ENCODE measurements at regions not wholly inside any gene's neighbourhood (a gene's known extent, or its start where the extent isn't known, plus 50 kb on each side); places are given as distances from the start of the nearest gene placed in this dataset.

GRCh38 chrX:39725928-39726619 is 371.7 kb downstream of the BCOR start:
- FAIRE-seq = no peak

GRCh38 chrX:39726771-39727170 is 371.0 kb downstream of the BCOR start:
- FAIRE-seq = no peak

- FAIRE-seq = no peak
Measured at GRCh38 chrX:39728025-39728424, 369.7 kb downstream of the BCOR start.

- no peak for FAIRE-seq
Measured at GRCh38 chrX:39728852-39729598, 368.7 kb downstream of the BCOR start.

GRCh38 chrX:39729981-39730661 is 367.6 kb downstream of the BCOR start:
- FAIRE-seq = no peak

- FAIRE-seq = no peak
Measured at GRCh38 chrX:39730662-39731329, 367.0 kb downstream of the BCOR start.

- FAIRE-seq = no peak
Measured at GRCh38 chrX:39731330-39731667, 366.5 kb downstream of the BCOR start.

GRCh38 chrX:39731735-39732134 is 366.0 kb downstream of the BCOR start:
- no peak for FAIRE-seq

- no peak for FAIRE-seq
Measured at GRCh38 chrX:39733745-39734144, 364.0 kb downstream of the BCOR start.

- no peak for FAIRE-seq
Measured at GRCh38 chrX:39734174-39734776, 363.5 kb downstream of the BCOR start.

GRCh38 chrX:39736216-39737211 is 361.2 kb downstream of the BCOR start:
- FAIRE-seq = no peak

GRCh38 chrX:39739585-39739984 is 358.2 kb downstream of the BCOR start:
- no peak for FAIRE-seq

GRCh38 chrX:39740078-39740477 is 357.7 kb downstream of the BCOR start:
- FAIRE-seq = no peak

GRCh38 chrX:39741904-39742303 is 355.9 kb downstream of the BCOR start:
- FAIRE-seq = no peak

GRCh38 chrX:39745818-39746217 is 351.9 kb downstream of the BCOR start:
- peak; percentile 61 for FAIRE-seq

GRCh38 chrX:39749135-39749534 is 348.6 kb downstream of the BCOR start:
- FAIRE-seq = no peak

GRCh38 chrX:39749728-39750127 is 348.0 kb downstream of the BCOR start:
- FAIRE-seq = no peak

- FAIRE-seq = no peak
Measured at GRCh38 chrX:39750256-39750790, 347.4 kb downstream of the BCOR start.

GRCh38 chrX:39750848-39751247 is 346.9 kb downstream of the BCOR start:
- FAIRE-seq = no peak

GRCh38 chrX:39752815-39753214 is 344.9 kb downstream of the BCOR start:
- FAIRE-seq = no peak

GRCh38 chrX:39753293-39753996 is 344.3 kb downstream of the BCOR start:
- no peak for FAIRE-seq
